ENCODE measurements at regions not wholly inside any gene's neighbourhood (a gene's known extent, or its start where the extent isn't known, plus 50 kb on each side); places are given as distances from the start of the nearest gene placed in this dataset.

GRCh38 chr2:82169379-82169778 is 1864.8 kb upstream of the LRRTM1 start:
- TF ChIP-seq POLR2A (IDR thresholded peaks at IDR 0.05; ENCODE audit: low read length) (no peak), GATA1 (IDR thresholded peaks at IDR 0.05; ENCODE audit: low read depth, low read length) (no peak)
